ENCODE measurements at regions not wholly inside any gene's neighbourhood (a gene's known extent, or its start where the extent isn't known, plus 50 kb on each side); places are given as distances from the start of the nearest gene placed in this dataset.
"Not testable (repeated sequence)": the region's sequence is repeated elsewhere in the genome, so short reads cannot be mapped to it uniquely, and the experiment has no call there.

DNA sequence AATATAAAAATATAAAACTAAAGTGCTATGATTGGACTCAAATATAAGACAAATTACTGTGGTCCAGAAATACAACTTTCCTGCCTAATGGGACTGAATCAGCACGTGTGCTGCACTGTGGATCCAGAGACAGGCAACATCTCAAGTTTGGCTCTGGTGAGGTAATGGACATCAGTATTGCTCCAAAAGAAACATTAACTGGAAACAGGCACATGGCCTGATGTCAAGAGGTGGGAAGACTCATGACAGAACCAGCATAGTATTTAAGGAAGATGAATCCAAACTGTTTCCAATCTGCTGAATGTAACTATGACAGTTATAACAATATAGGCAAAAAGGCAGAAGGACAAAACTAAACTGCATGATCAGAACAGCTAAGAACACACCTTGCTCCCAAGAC, 354.6 kb downstream of the FSIP2 start:
- no peak for DNase-seq

DNA sequence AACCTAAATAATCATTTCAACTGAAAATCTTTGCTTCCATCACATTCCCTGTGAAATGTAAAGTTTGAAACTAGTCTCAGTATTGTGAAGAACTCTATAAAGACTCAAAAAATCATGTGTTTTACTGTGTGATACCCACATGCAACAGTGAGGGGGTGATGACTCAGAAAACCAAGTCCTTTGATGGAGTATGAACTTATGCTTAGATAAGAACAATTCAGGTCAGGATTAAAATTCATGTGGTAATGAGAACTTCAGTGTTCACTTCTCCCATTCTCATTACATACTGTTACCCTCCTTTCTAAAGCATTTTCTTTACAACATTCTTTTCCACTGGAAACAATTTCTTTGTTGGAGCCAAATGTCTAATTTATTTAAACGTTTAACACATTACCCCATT, 360.2 kb downstream of the FSIP2 start:
- no peak for DNase-seq

DNA sequence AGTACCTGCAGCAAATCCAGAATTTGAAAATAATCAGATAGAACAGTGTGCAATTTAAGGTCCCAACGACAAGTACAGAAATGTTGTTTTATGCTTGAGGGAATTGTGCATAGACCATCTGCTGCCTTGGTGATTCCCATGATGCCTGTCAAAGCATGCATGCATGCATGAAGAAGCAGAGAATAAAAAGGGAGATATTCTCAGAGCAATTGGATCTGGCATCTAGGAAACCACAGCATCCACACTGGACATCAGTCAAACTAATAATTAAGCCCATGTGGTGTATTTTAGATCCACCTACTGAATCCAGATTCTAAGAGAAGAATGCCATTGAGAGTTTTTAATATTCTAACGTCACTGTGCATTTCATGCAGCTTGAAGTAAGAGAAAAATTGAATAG, 361.2 kb downstream of the FSIP2 start:
- DNase-seq, result no peak

DNA sequence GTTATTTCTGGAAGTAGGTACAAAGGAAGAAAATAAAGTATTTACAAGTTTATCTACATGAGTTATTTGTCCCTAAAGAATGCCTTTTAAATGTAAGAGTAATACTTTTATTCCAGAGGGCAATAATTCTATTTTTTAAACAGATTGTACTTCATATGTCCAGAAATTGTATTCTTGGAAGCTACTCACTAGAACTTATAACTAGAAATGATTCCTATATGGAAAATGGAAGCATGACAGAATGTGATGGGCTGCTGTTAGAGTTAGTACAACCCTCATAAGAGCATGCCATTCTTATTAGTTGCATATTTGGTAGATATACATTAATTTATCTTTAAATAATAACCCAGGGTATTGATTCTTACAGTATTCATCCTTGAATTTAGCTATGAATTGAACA, 362.0 kb downstream of the FSIP2 start:
- DNase-seq, result no peak

DNA sequence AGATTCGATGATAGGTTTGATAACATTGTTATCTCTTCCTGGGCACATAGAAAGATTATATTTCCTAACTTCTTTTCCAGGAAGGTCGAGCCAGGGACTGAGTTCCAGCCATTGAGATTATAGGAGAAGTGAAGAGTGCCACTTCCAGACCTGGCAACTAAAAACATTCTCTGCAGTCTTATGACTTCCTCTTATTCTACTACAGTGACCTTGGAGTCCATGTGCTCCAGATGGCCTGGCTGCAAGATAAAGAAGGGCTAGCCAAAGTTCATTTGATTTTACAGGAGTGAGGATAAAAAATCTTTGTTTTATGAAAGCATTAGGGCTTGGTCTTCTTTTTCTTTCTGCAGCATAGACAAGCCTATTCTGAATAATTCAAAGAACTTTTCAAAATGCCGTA, 363.0 kb downstream of the FSIP2 start:
- no peak for DNase-seq

DNA sequence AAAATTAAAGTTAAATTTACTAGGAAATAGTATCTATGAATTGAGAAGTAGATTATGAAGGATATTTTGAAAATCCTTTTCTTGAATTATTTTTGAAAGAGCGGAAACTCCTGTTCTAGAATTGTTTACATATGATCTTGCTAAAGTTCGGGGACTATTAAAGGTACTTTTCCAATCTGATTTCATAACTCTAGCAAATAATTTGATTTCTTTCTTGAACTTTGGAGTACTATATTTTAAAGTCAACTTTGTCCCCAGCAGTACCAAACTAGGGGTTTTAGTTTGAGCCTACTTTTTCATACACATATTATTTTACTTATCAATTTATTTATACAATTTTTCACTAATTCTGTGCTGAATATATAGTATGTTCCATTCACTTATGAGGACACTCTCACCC, 364.7 kb downstream of the FSIP2 start:
- DNase-seq, result no peak

DNA sequence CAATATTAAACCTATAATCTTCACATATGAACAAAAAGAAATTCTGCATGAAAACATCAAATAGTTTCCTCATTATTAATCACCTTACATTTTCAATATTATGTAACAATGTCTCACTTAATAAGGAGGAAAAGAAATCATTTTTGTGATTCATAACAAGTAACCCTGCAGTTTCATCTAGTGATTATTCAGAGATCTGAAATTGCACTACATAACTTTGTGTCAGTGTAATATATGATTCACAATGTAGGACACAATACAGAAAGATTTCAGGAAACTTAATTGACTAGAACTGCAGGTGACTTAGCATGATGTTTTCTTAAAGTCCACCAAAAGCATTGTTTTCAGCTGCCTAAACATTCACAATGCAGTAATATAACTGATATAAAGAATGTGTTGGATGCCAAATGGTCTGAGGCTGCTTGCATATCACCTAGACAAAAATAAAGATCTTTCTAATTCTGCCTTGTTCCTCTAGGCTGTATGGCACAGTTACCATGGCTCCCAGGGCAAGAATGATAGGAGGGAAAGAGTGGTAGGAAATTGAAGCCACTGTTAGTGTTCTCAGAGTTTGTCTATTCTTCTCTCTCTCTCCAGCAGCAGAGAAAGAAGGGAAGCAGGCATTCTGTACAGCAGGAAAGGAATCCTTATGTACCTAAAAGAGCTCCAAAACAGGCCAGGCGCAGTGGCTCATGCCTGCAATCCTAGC, 366.6 kb downstream of the FSIP2 start:
- DNase-seq, result no peak

DNA sequence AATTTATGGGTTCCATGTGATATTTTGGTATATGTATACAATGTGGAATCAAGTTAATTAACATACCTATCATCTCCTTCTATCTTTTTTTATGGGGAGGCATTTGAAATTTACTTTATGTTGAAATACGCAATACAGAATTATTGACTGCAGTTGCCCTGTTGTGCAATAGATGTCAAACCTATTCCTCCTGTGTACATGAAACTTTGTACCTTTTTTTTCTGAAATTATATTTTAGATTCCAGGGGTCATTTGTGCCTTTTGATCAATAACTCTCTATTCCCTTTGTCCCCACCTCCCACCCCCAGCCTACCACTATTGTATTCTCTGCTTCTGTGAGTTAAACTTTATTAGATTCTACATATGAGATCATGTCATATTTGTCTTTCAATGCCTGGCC, 369.9 kb downstream of the FSIP2 start:
- DNase-seq, result no peak

DNA sequence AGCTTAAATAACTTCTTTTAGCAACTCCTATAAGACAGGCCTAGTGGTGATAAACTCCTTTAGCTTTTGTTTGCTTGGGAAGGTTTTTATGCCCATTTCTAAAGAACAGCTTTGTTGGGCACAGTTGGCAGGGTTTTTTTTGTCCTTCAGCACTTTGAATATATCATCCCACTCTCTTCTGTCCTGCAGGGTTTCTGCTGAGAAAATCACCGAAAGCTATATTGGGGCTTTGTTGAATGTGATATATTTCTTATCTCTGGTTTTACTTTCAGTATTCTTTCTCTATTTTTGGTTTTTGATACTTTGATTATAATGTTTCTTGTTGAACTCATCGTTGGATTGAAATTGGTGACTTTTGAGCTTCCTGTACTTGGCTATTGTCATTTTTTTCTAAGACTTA, 372.8 kb upstream of the ZC3H15 start:
- no peak for DNase-seq

DNA sequence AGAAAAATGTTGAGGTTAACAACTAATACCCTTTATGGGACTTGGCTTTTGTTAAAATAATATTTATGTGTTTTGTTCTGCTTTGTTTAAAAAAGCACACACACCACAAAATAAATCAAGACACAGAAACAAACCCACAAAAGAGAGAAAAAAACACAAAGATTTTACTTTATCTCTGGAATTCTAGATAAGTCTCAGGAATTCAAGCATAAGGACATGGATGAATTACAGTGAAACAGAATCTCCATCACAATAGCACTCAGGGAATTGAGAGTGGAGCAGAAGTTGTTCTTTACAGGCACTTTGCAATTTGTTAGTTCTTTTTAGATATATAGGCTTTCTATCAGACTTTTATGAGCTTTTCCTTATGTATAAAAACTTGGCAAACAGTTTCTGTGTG, 360.9 kb upstream of the ZC3H15 start:
- no peak for DNase-seq

DNA sequence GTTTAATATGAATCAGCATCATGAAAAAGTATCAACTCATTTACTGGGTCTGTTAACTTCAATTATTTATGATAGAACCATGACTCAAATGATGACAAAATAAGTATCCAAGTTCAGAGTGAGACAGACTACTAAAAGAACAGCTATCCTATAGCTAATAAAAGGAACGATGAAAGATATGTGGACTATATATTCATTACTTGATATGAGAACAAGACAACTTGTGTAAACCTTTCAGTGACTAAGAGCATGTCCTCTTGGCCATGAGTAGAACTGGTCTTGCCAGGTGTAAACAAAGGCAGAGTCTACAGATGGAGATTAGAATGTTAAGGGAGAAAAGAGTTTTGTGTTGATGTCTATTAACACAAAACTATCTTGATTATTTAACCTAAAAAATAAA, 360.4 kb upstream of the ZC3H15 start:
- no peak for DNase-seq

DNA sequence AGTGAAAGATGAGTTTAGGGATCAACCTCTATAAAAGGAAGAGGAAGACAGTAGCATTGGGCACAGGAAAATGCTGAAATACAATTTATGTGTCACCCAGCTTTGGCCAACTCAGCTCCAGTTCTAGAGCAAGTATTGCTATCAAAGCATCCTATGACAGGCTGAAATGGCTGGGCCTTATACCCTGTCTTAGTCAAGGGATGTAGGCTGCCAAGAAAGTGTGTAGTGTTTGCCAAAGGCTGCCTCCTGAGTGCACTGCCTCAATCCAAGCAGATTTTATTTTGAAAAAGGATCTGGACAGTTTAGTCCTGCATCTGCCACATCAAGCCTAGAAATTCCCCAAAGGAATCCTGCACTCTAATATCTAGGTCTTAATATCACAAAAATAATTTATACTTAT, 359.9 kb upstream of the ZC3H15 start:
- no peak for DNase-seq

DNA sequence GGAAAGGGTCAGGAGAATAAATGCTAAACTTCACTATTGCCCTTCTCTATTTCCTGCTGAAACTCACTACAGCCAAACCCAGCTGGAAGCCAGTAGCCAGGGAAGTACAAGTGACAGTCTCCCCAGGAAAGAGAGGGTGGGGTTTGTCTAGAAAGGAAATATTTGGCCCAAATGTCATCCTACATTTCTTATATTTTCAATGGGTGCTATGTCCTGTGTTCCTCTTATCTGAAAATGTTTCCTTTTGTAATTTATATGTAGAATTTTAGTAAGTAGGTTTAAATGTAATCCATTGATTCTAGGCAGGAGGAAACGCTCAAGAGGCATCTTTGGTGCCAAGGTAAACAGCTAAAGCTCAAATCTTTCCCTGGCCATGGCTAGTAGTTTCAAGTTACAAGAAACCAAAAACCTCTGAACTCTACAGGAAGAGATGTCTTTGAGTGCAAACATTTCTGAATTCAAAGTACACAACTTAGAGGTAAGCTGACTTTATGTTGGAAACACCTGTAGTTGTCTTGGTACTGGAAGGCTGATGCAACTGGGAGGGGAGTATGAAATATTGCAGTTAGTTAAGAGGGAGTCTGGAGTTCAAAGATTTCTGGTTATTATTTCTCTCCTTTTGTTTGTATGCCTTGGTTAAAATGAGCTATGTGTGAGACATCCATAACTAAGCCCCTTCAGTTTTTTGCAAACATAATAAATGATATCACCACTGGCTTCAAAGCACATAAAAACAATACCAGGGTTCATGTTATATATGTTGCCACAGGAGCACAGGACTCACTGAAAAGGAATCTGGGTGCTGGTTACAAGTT, 356.1 kb upstream of the ZC3H15 start:
- DNase-seq, result peak; percentile 62

DNA sequence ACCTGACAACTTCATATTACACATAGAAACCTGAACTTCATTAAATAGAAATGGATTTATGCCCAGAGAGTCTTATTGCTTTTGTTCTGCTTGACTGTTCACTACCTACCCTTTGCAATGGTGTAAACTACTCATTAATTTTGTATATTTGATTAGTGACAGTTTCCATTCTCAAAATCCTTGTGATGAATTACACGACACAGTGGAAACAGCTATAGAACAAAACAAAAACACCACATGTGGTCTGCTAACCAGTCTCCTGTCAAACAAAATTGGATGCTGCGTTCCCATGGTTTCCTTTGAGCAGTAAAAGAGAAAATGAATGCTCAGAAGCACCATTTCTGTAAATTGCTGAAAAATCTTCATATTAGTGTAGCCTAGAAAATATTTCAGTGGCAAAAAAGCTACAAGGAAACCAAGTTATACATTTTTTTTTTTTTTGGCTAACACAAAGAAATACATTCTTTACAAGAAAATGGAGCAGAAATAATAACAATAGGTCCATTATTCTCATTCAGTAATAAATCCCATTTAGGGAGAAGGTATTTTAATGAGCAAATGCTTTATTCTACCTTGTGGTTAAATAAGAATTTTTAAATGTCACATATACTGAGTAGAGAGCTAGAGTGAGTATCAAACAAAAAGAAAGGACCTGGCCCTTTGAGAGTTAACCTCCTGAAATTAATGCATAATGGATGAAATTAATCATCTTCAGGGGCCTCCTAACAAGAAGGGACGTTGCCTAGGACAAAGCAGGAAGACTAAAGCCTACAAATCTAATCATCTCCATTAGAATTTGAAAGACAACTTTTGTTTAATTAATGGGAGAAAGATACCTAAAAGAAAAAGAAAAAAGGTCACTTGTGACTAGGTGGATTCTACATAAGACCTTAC, 355.1 kb upstream of the ZC3H15 start:
- DNase-seq, result peak; percentile 94

DNA sequence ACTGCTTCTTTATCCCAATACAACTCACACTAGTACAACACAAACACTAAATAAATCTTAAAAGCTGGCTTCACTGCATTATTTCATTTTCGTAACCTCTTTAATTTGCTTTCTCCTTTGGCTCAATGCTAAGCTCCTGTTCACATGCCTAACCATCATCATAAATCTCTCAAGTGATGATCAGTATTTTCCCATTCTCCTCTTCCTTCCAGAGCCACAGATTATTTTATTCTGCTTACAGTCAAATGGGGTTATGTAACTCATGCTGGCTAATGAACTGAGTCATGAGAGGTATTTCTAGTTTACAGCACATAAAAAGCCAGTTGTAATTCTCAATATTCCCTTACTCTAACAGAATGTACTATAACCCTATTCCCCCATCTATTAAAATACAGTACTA, 350.4 kb upstream of the ZC3H15 start:
- no peak for DNase-seq

DNA sequence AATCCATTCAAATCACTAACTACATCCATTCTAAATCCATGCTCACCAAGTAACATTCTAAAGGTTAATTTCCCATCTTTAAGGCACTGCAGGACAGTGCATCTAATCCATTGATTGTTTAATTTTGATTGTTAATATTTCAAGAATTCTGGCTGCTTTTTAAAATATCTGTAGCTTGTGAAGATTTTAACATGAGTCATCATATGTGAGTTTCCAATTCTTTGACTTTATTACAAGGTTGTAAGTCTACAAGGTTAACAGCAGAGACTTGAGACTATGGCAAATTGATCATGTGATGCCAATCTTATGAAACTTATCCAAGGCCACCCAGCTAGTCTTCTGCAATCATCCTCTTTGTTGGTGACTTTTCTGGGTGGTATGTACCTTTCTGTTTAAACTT, 349.2 kb upstream of the ZC3H15 start:
- DNase-seq, result no peak

DNA sequence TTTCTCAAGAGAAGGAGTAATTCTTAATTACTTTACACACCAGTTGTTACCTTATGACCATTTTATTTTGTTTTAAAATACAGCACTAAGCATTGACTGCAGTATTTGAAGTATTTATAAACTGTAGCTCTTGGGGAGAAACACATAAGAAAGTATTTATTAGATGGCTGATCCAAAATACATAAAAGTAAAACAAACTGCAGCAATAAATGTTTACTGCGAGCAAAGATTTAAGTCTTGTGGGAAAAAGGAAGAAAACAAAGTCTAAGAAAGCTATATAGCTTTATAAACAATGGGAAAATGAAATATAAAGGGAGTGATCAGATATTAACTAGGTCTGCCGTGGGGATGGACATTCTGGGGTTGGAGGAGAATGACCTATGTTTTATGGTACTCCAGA, 347.2 kb upstream of the ZC3H15 start:
- DNase-seq, result no peak

DNA sequence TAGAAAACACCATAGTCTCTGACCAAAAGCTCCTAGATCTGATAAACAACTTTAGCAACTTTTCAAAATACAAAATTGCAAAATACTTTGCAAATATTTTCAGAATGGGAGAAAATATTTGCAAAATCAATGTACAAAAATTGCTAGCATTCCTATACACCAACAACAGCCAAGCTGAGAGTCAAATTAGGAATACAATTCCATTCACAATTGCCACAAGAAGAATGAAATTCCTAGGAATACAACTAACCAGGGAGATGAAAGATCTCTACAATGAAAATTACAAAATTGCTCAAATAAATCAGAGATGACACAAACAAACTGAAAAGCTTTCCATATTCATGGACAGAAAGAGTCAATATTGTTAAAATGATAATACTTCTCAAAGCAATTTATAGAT, 327.0 kb upstream of the ZC3H15 start:
- DNase-seq, result no peak

DNA sequence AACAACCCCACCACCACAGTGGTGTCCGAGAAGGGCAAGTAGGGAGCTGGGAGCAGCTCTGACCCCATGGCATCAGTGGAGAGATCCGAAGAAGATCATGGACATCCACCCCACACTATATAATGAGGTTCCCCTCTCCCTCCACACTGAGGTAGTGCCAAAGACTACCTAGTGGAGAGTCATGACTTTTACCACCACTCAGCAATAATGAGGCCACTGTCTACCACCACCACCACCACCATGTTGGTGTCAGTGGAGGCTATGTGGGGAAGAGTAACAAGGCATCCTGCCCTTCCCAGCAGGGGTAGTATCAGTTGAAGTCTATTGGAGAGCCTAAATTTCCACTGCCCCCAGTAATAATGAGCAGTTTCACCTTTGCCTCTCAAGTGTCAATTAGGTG, 321.7 kb upstream of the ZC3H15 start:
- no peak for DNase-seq

DNA sequence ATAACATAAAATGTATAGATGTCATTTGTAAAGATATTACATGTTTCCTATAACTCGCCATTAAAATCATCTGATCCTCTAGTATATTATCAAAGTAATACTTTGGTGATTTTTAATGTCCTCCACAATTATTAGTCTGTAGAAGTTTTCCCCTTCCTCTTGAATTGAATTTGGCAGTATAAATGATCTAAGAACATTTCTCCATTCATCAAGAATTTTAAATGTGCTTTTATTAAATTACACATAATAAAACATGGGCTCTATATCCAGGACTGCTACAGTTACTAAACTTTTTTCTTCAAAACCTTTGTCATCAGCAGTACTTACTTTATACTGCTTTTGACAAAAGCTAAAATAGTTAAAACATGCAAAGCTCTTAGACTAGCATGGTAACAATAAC, 315.4 kb upstream of the ZC3H15 start:
- no peak for DNase-seq

DNA sequence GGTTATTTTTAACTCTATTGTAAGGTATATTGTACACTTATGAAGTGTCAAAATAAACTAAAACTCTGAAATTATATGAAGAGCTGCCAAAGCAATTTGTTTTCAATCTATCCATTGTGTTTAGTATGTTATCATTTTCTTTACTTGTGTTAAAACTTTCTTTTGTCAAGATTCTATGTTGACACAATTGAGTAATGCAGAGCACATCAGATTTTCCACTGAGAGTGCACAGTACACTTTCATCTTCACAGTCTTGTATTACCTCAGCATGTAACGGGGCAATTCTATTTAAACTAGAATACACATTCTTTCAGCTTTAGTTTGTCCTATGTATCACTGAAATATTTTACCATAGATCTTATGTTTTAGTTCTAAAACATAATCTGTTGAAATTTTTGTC, 304.4 kb upstream of the ZC3H15 start:
- DNase-seq, result no peak

DNA sequence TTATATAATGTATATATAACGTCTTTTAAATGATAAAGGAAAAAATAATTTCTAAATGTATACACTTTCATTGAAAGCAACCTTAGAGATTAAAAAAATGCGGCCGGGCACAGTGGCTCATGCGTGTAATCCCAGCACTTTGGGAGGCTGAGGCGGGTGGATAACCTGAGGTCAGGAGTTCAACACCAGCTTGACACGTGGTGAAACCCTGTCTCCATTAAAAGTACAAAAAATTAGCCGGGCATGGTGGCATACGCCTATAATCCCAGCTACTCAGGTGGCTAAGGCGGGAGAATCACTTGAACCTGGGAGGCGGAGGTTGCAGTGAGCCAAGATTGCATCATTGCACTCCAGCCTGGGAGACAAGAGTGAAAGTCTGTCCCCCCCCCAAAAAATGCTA, 303.7 kb upstream of the ZC3H15 start:
- DNase-seq, result not testable (repeated sequence)

DNA sequence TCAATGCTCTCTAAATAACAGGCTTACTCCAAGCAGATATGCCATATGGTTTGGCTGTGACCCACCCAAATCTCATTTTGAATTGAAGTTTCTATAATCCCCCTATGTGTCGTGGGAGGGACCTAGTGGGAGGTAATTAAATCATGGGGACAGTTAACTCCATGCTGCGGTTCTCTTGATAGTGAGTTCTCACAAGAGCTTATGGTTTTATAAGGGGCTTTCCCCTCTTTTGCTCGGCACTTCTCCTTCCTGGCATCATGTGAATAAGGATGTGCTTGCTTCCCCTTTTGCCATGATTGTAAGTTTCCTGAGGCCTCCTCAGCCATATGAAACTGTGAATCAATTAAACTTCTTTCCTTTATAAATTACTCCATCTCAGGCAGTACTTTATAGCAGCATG, 302.7 kb upstream of the ZC3H15 start:
- DNase-seq, result no peak

DNA sequence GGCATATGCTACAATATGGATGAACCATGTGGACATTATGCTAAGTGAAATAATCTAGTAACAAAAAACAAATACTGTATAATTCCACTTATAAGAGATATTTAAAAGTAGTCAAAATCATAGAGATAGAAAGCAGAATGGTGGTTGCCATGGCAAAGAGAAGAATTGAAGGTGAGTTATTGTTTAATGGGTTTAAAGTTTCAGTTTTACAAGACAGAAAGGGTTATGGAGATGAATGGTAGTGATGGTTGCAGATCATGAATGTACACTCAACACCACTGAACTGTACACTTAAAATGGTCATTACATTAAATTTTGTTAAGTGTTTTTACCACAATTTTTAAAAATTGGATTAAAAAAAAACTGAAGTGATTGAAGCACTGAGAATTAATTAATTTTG, 298.2 kb upstream of the ZC3H15 start:
- no peak for DNase-seq
